CD4-positive, CD25-positive, alpha-beta regulatory T cell (primary cell): ENCODE measurements at regions not wholly inside any gene's neighbourhood (a gene's known extent, or its start where the extent isn't known, plus 50 kb on each side); places are given as distances from the start of the nearest gene placed in this dataset.

Source experiments
- ATAC-seq, 2 donors: fragments of 150-1000 bp; cut with Tn5 transposase; one replicate each; pipeline ENCODE4 v1.10.0; 2021; ENCODE audit warnings: low read depth in 2 of 2, moderate number of reproducible peaks in 2 of 2, moderate library complexity in 1 of 2
- DNase-seq, 3 donors: peaks; one replicate each; pipeline versions ENCODE4 v3.0.0 to v3.0.0-alpha.2; 2012 to 2022; ENCODE audit warnings: mixed read lengths in 1 of 3
- H3K27ac ChIP-seq: one replicate; pipeline ENCODE4 v1.7.0; 2013; ENCODE audit warnings: mild to moderate bottlenecking, low read length; ENCODE audit not compliant: insufficient read depth, poor library complexity, severe bottlenecking
- H3K27me3 ChIP-seq: one replicate; pipeline ENCODE4 v1.7.0; 2013; ENCODE audit warnings: low read length; ENCODE audit not compliant: control insufficient read depth, insufficient read depth
- H3K36me3 ChIP-seq: one replicate; pipeline ENCODE4 v1.7.0; 2013; ENCODE audit warnings: mild to moderate bottlenecking, low read length, moderate library complexity; ENCODE audit not compliant: control insufficient read depth, insufficient read depth
- H3K4me1 ChIP-seq: 2 replicates; pipeline ENCODE4 v1.7.0; 2013; ENCODE audit warnings: mild to moderate bottlenecking, low read length; ENCODE audit not compliant: insufficient read depth, control insufficient read depth, poor library complexity, severe bottlenecking
- H3K4me3 ChIP-seq: one replicate; pipeline ENCODE4 v1.7.0; 2013; ENCODE audit warnings: low read depth, mild to moderate bottlenecking, low read length, moderate library complexity
- H3K9me3 ChIP-seq, 2 experiments: 1 replicate in 1 of 2; 2 replicates in 1 of 2; pipeline ENCODE4 v1.7.0; 2013; ENCODE audit warnings: low read length in 2 of 2, mild to moderate bottlenecking in 1 of 2, moderate library complexity in 1 of 2; ENCODE audit not compliant: control insufficient read depth in 2 of 2
- H3K27ac Mint-ChIP-seq, 3 donors: one replicate each; pipeline ENCODE4 v1.8.0; 2020 to 2022; ENCODE audit warnings: mild to moderate bottlenecking in 3 of 3, mixed read lengths in 3 of 3, moderate library complexity in 2 of 3
- H3K27me3 Mint-ChIP-seq: one replicate; pipeline ENCODE4 v1.8.0; 2022; ENCODE audit warnings: mild to moderate bottlenecking, mixed read lengths
- H3K36me3 Mint-ChIP-seq: one replicate; pipeline ENCODE4 v1.8.0; 2020; ENCODE audit warnings: mixed read lengths
- H3K4me1 Mint-ChIP-seq, 4 donors: one replicate each; pipeline ENCODE4 v1.8.0; 2020 to 2022; ENCODE audit warnings: mixed read lengths in 4 of 4, mild to moderate bottlenecking in 1 of 4
- H3K4me3 Mint-ChIP-seq, 4 donors: one replicate each; pipeline ENCODE4 v1.8.0; 2020 to 2022; ENCODE audit warnings: mild to moderate bottlenecking in 4 of 4, mixed read lengths in 4 of 4, moderate library complexity in 3 of 4
- H3K9me3 Mint-ChIP-seq, 7 donors: one replicate each; pipeline ENCODE4 v1.8.0; 2020 to 2022; ENCODE audit warnings: mixed read lengths in 7 of 7, mild to moderate bottlenecking in 3 of 7, moderate library complexity in 2 of 7

DNA sequence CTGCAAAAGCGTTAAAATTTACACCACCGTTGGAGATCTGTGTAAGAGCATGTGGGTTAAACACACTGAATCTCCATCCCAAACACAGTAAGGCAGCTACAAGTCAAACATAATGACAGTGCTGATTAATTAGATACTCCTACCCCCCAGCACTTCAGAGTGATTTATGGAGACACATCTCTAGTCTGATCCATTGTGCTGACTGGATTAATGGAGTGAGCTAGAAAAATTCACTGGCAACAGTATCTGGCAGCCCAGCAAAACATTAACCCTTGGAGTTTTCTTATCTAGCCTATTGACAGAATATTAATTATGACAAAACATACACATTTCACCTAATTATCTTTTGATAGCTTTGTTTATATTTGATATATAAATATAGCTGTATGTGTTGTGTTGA is 188.6 kb upstream of the ISL1 start:
- no peaks in the 10 kb centered on the region for H3K36me3 ChIP-seq
- H3K4me3 ChIP-seq: no peak overlapping the region
- H3K4me1 ChIP-seq: no peaks in the 10 kb centered on the region
- H3K9me3 ChIP-seq: no peaks in the 10 kb centered on the region
- Mint-ChIP-seq H3K4me3 (no peak overlapping the region), H3K9me3 (peaks cover 0 to 14% (median 4%) of the 10 kb centered on the region in 7 donors), H3K27me3 (no peaks in the 10 kb centered on the region), H3K36me3 (no peaks in the 10 kb centered on the region), H3K27ac (no peak overlapping the region), H3K4me1 (no peaks in the 10 kb centered on the region)
- no peaks in the 10 kb centered on the region for H3K27me3 ChIP-seq
- no peak for DNase-seq
- no peak overlapping the region for H3K27ac ChIP-seq
- no peak for ATAC-seq

DNA sequence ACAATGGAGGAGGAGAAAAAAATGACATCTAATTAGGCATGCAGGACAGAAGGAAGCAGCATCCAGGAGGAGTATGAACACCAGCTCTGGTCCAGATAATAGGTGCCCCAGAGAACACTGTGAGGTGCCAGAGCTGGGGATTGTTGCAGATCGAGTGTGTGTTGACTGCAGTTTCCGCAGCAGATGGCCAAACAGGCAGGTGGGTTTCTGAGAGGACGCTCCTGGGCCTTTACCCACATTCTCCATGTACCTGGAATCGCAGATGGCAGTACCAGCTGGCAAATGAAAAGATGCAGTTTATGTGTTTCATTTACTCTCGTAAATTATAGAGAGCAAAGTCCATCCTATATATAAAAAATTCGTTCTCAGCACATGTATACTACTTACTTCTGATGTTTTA is 182.2 kb upstream of the ISL1 start:
- no peaks in the 10 kb centered on the region for H3K36me3 Mint-ChIP-seq
- Histone ChIP-seq H3K9me3 (no peaks in the 10 kb centered on the region), H3K27me3 (no peaks in the 10 kb centered on the region), H3K4me3 (no peak overlapping the region), H3K27ac (no peak overlapping the region), H3K4me1 (no peaks in the 10 kb centered on the region), H3K36me3 (no peaks in the 10 kb centered on the region)
- peaks cover 0 to 17% (median 2%) of the 10 kb centered on the region in 7 donors for H3K9me3 Mint-ChIP-seq
- peak overlapping the region in 1 of 3 donors; percentile 58 for H3K27ac Mint-ChIP-seq
- no peak overlapping the region for H3K4me3 Mint-ChIP-seq
- DNase-seq (no peak), ATAC-seq (no peak)
- no peaks in the 10 kb centered on the region for H3K27me3 Mint-ChIP-seq
- no peaks in the 10 kb centered on the region for H3K4me1 Mint-ChIP-seq

DNA sequence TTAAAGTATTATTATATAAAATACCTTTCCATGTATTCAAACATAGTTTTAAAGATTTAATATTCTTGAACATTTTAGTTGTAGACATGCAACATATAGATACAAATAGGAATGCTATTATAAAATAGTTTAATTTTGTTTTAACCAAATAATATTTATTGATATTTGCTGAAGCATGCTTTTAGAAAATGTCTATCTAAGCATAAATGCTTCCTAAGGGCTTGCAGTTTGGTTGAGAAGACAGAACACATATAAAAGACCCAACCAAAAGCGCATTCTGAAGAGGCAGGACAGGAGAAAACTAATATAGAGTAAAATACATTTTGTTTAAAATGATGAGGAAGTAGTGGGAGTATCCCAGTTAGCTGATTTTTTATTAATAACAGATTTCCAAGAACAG is 181.5 kb upstream of the ISL1 start:
- no peak overlapping the region for H3K4me3 ChIP-seq
- peaks cover 0 to 17% (median 2%) of the 10 kb centered on the region in 7 donors for H3K9me3 Mint-ChIP-seq
- H3K4me3 Mint-ChIP-seq: no peak overlapping the region
- no peaks in the 10 kb centered on the region for H3K4me1 ChIP-seq
- no peak overlapping the region for H3K27ac ChIP-seq
- no peaks in the 10 kb centered on the region for H3K27me3 Mint-ChIP-seq
- no peaks in the 10 kb centered on the region for H3K36me3 Mint-ChIP-seq
- H3K4me1 Mint-ChIP-seq: no peaks in the 10 kb centered on the region
- no peaks in the 10 kb centered on the region for H3K27me3 ChIP-seq
- no peaks in the 10 kb centered on the region for H3K9me3 ChIP-seq
- ATAC-seq: no peak
- no peaks in the 10 kb centered on the region for H3K36me3 ChIP-seq
- no peak overlapping the region for H3K27ac Mint-ChIP-seq
- DNase-seq: no peak

DNA sequence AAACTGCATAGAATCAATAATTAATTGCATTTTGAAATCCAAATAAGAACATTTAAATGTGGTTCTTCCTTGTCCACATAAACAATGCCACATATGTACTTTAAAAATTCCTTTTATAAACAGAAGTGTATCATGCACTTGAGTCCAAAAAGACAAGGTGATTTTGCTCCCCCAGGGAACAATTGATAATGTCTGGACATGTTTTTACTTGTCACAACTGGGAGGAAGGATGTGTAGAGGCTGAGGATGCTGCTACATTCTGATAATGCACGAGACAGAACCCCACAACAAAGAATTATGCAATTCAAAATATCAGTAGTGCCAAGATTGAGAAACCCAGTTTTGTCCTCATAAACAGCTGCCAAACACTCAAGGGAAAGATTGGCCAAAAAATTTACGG is 181.1 kb upstream of the ISL1 start:
- ATAC-seq (no peak), DNase-seq (no peak)
- H3K27ac ChIP-seq: no peak overlapping the region
- no peak overlapping the region for H3K27ac Mint-ChIP-seq
- no peaks in the 10 kb centered on the region for H3K36me3 Mint-ChIP-seq
- H3K4me3 ChIP-seq: no peak overlapping the region
- no peaks in the 10 kb centered on the region for H3K36me3 ChIP-seq
- H3K27me3 Mint-ChIP-seq: no peaks in the 10 kb centered on the region
- no peak overlapping the region for H3K4me3 Mint-ChIP-seq
- H3K4me1 Mint-ChIP-seq: no peaks in the 10 kb centered on the region
- no peaks in the 10 kb centered on the region for H3K27me3 ChIP-seq
- H3K9me3 Mint-ChIP-seq: peaks cover 0 to 17% (median 2%) of the 10 kb centered on the region in 7 donors
- no peaks in the 10 kb centered on the region for H3K9me3 ChIP-seq
- H3K4me1 ChIP-seq: no peaks in the 10 kb centered on the region

DNA sequence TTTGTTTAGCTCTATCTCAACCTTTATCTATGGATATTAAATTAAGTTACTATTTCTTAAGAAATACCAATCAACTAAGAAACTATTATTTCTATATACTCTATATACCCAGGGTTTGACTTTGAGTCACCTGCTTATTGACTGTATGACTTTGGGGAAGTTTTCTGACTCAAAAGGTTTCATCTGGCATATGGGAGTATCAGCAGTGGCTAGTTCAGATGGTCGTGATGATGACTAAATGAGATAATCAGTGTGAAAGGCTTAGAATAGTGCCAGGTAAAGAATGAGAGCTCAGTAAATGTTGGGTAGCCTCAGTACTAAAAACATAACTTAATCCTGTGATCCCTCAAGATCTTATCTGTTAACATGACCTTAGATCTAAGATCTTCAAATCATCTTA is 179.7 kb upstream of the ISL1 start:
- no peaks in the 10 kb centered on the region for H3K4me1 ChIP-seq
- Mint-ChIP-seq H3K4me1 (no peaks in the 10 kb centered on the region), H3K36me3 (no peaks in the 10 kb centered on the region), H3K27ac (no peak overlapping the region), H3K9me3 (peaks cover 0 to 15% (median 1%) of the 10 kb centered on the region in 7 donors), H3K27me3 (no peaks in the 10 kb centered on the region), H3K4me3 (no peak overlapping the region)
- no peaks in the 10 kb centered on the region for H3K36me3 ChIP-seq
- ATAC-seq (no peak), DNase-seq (no peak)
- no peak overlapping the region for H3K27ac ChIP-seq
- no peak overlapping the region for H3K4me3 ChIP-seq
- H3K27me3 ChIP-seq: no peaks in the 10 kb centered on the region
- H3K9me3 ChIP-seq: no peaks in the 10 kb centered on the region

DNA sequence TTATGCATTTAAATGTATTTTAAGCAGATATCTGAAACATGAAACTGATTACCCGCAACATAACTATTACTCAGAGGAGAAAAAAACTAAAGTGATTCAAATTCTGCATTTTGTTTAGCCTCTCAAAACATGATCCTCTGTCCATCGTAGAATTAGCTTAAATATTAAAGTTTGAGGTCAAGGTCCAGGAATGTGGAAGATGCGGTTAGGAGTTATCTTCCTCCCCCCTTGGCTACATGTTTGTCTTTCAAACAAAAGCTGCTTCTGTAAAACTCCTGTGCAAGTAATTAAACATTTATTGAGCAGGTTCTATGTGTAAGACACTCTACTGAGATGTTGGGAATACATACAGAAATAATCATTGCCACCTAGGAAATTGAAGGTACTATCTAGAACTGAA is 175.0 kb upstream of the ISL1 start:
- ATAC-seq (no peak), DNase-seq (no peak)
- Histone ChIP-seq H3K4me1 (no peaks in the 10 kb centered on the region), H3K4me3 (no peak overlapping the region), H3K27me3 (no peaks in the 10 kb centered on the region), H3K36me3 (no peaks in the 10 kb centered on the region), H3K9me3 (no peaks in the 10 kb centered on the region), H3K27ac (no peak overlapping the region)
- Mint-ChIP-seq H3K9me3 (peaks cover 0 to 12% (median 2%) of the 10 kb centered on the region in 7 donors), H3K36me3 (no peaks in the 10 kb centered on the region), H3K4me1 (no peaks in the 10 kb centered on the region), H3K27ac (no peak overlapping the region), H3K4me3 (no peak overlapping the region), H3K27me3 (no peaks in the 10 kb centered on the region)

DNA sequence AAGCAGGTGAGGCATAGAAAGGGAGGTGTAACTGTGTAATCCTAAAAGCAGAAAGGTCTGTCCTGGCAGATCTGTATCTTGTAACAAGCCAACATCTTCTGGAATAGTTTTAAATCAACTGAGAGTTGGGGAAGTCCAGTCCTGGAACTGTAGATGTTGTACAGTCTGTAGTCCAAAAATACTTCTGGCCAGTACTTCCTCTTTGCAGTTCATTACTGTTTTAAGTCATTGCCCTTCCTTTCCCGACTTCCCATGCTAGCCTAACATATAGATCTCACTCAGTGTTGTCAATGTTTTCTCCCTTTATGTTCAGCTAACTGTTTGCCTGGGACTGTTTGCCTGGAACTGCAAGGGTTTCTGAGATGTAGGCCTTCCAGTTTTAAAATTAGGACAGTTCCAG is 168.5 kb upstream of the ISL1 start:
- no peak overlapping the region for H3K4me3 Mint-ChIP-seq
- no peak for ATAC-seq
- Histone ChIP-seq H3K27me3 (no peaks in the 10 kb centered on the region), H3K4me1 (no peaks in the 10 kb centered on the region), H3K4me3 (no peak overlapping the region), H3K9me3 (no peaks in the 10 kb centered on the region), H3K36me3 (no peaks in the 10 kb centered on the region), H3K27ac (no peak overlapping the region)
- no peaks in the 10 kb centered on the region for H3K36me3 Mint-ChIP-seq
- no peak for DNase-seq
- H3K4me1 Mint-ChIP-seq: no peaks in the 10 kb centered on the region
- no peaks in the 10 kb centered on the region for H3K27me3 Mint-ChIP-seq
- peaks cover 0 to 26% (median 2%) of the 10 kb centered on the region in 7 donors for H3K9me3 Mint-ChIP-seq
- no peak overlapping the region for H3K27ac Mint-ChIP-seq

DNA sequence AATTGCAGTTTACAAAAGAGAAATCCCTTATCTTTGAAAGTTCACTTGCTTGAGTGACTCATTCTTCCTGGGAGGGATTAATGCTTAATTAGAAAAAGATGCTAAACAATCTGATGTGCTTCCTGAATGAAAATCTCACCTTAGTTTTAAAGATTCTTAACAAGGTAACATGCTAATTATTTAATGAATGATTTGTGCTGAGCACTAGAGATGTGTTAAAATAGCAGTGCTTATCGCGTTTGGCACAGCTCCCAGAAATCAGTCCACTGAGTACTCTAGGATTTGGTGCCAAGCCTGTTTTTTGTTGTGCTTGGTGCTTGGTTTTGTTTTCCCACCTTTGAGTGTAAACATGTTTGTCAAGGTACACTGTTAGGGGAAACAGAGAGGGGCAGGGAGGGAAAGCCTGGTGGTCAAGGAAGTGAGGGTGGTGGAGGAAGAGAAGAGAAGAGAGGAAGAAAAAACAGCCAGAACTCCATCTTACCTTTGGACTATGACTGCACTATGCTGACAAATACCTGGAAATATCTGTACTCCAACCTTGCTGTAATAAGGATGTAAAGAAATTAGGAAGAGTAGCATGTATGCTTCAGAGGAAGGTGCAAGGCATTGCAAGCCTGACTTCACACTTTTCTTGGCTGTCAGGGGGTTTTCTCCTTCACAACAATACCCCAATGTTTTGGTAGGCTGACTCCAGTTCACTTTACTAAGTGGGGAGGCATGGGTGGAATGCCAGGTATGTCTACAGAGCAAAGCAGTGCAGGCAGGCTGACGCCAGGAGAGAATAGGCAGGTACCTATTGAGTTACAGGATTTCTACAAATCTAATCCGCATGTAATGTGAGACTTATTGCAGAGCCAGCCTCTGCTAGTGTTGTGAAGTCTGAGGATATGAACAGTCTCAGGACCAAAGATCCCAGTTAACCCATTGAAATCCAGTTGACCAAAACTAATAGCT is 157.2 kb upstream of the ISL1 start:
- no peaks in the 10 kb centered on the region for H3K27me3 Mint-ChIP-seq
- DNase-seq (no peak), ATAC-seq (no peak)
- no peaks in the 10 kb centered on the region for H3K4me1 Mint-ChIP-seq
- no peak overlapping the region for H3K27ac ChIP-seq
- no peaks in the 10 kb centered on the region for H3K27me3 ChIP-seq
- H3K27ac Mint-ChIP-seq: no peak overlapping the region
- H3K4me3 ChIP-seq: no peak overlapping the region
- no peak overlapping the region for H3K4me3 Mint-ChIP-seq
- H3K9me3 Mint-ChIP-seq: peaks cover 2 to 31% (median 9%) of the 10 kb centered on the region in 7 donors
- H3K4me1 ChIP-seq: no peaks in the 10 kb centered on the region
- H3K9me3 ChIP-seq: peaks cover 6 to 9% of the 10 kb centered on the region in 2 experiments
- no peaks in the 10 kb centered on the region for H3K36me3 ChIP-seq
- H3K36me3 Mint-ChIP-seq: no peaks in the 10 kb centered on the region
